ENCODE measurements at regions not wholly inside any gene's neighbourhood (a gene's known extent, or its start where the extent isn't known, plus 50 kb on each side); places are given as distances from the start of the nearest gene placed in this dataset.
A peak's percentile ranks its signal among the peaks of the same experiment; 100 is the strongest.
"Not testable (repeated sequence)": the region's sequence is repeated elsewhere in the genome, so short reads cannot be mapped to it uniquely, and the experiment has no call there.

DNA sequence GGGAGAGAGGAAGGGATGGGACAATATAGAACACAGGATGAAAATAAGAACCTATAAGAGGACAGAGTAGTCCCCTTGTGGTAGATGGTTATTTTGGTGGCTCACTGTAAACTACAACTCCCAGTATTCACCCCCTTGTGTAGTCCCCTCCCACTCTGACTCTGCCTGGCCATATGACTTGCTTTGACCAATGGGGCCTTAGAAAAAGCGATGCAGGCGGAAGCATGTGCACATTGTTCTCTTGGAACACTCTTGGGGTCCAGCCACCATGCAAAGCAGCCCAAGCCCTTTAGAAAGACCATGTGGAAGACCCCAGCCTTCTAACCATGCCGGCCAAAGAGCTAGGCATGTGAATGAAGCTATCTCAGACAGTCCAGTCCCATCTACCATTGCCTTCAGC is 415.0 kb downstream of the BCOR start:
- DNase-seq: peak; percentile 67
- Histone ChIP-seq H3K36me3 (replicated peaks; ENCODE audit: control insufficient read depth, insufficient read depth, low read length) (no peaks in the 10 kb centered on the region), H3K27me3 (ENCODE audit: control insufficient read depth, insufficient read depth, low read length) (peaks cover 2% of the 10 kb centered on the region; the same call in 1 of the 2 replicates), H3K4me3 (ENCODE audit: insufficient read depth, low read depth, low read length) (no peak overlapping the region)

DNA sequence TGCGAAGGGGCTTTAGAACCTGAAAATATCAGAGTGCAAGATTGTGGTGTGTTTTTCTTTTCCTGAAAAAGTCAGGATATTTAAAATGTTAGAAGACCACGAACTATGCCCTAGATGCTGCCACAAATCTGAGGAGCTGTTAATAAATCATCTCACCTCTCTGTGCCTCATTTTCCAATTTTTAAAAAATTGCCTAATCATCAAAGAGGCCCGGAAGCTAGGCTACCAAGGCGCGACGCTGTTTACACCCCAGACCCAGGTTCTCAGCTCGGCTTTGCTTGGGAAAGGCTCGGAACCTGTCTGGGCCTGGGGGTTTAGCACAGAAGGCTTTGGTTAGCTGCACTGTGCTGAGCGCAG is 409.6 kb downstream of the BCOR start:
- no peaks in the 10 kb centered on the region for H3K36me3 ChIP-seq (replicated peaks; ENCODE audit: control insufficient read depth, insufficient read depth, low read length)
- no peak for DNase-seq
- peaks cover 2% of the 10 kb centered on the region; the same call in 1 of the 2 replicates for H3K27me3 ChIP-seq (ENCODE audit: control insufficient read depth, insufficient read depth, low read length)
- peak overlapping the region; percentile 42 for H3K4me3 ChIP-seq (ENCODE audit: insufficient read depth, low read depth, low read length)

DNA sequence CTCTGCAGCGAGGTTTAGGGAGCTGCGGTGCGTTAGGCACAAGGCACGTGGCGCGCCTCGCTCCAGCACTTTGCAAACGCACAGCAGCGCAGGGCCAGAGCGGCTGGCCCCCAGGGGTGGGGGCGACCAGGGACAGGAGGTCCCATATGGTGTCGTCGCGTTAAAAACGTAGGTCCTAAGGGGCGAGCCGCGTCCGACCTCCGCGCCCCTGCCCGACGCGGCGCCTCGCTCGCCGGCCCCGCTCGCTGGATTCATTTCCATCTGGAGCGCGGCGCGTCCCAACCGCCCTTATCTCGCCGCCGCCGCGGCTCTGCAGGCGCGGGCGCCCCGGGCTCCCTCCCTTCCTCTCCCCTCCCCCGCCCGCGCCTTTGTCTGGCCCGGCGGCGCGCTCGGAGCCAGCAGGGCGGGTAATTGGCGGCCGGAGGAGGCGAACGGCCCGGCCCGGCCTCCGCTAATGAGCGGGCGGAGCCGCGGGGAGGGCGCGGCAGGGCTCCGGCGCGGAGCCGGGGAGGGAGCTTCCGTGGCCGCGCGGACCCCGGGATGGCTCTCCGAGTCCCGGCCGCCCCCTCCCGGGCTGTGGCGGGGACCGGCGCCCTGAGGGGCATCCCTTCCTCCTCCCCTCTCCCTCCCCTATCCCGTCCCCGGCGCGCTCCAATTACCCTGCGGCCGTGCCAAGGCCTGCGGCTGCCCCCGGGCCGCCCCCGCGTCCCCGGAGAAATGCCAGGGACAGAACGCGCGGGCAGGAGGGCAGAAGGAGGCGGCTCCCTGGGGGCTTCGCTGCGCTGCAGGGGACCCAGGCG is 409.0 kb downstream of the BCOR start:
- DNase-seq: peak; percentile 96
- H3K4me3 ChIP-seq (ENCODE audit: insufficient read depth, low read depth, low read length): peak overlapping the region; percentile 59
- no peaks in the 10 kb centered on the region for H3K36me3 ChIP-seq (replicated peaks; ENCODE audit: control insufficient read depth, insufficient read depth, low read length)

DNA sequence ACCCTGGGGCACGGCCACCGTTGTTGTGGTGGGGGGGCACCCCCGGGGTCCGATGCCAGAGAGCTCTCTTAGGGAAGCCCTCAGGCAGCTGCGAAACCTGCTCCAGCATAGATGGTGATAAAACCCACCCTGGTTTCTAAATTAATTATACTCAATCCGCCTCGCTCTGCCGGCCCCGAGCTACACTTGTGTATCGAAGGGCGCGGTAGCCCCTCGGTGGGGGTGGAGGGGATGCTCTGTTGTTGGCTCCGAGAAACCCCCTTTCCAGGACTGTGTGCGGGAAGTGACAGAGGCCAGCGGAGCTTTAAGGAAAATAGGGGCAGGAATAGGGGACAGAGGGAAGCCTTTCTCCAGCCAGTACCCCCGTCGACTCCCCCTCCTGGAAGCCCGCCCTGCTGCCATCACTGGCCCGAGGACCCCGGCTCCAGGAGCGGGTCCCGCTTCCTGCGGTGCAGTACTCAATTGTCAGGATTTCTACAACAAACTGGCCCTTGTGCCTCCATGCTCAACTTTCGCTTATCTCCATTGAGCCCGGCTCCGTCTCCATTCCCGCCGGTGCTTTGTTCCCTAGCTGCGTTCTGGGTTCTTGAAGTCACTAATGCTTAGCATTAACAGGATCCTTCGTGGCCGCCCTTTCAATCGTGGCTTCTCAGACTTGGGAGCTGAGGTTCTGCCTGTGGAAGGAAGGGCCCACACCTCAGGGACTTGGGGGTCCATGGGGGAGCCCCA is 408.2 kb downstream of the BCOR start:
- Histone ChIP-seq H3K4me3 (ENCODE audit: insufficient read depth, low read depth, low read length) (peak overlapping the region; percentile 59), H3K36me3 (replicated peaks; ENCODE audit: control insufficient read depth, insufficient read depth, low read length) (no peaks in the 10 kb centered on the region), H3K27me3 (ENCODE audit: control insufficient read depth, insufficient read depth, low read length) (peaks cover 2% of the 10 kb centered on the region; the same call in 1 of the 2 replicates)
- peak; percentile 82 for DNase-seq

More for the DNA sequence above, 409.0 kb downstream of the BCOR start:
- H3K27me3 ChIP-seq (ENCODE audit: control insufficient read depth, insufficient read depth, low read length): peaks cover 2% of the 10 kb centered on the region; the same call in 1 of the 2 replicates

DNA sequence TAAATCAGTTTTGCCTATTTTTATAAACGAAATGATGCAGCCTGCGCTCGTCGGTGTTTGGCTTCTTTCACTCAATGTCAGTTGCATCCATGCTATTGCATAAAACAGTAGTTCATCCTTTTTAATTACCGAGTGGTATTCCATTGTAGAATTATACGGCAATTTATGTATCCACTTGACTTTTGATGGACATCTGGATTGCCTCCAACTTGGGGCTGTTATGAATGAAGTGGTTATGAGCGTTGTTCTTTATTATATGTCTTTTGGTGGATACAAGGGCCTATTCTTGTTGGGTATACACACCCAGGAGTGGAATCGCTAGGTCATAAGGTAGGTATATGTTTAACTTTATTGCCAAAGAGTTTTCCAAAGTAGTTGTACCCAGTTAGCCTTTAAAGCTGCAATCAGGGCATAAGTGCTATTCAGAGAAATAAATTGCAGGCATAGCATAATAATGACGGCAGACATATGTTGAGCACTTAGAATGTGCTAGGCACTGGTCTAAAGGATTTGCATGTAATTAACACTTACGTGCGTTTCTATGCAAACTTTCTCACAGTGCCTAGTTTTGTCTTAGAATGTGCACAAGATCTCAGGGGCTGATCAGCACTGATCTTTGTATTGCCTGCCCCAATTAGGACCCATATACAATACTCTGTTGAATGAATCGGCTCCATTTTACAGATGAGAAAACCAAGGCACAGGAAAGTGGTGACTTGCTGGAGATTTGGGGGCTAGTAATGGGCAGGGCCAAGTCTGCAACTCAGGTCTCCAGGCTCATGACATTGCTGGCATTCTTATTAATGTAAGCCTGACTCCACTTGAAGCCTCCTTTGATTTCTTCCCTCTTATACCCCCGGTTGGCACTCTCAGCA is 407.0 kb downstream of the BCOR start:
- Histone ChIP-seq H3K27me3 (ENCODE audit: control insufficient read depth, insufficient read depth, low read length) (peaks cover 2% of the 10 kb centered on the region; the same call in 1 of the 2 replicates), H3K4me3 (ENCODE audit: insufficient read depth, low read depth, low read length) (no peak overlapping the region), H3K36me3 (replicated peaks; ENCODE audit: control insufficient read depth, insufficient read depth, low read length) (no peaks in the 10 kb centered on the region)
- DNase-seq: no peak

DNA sequence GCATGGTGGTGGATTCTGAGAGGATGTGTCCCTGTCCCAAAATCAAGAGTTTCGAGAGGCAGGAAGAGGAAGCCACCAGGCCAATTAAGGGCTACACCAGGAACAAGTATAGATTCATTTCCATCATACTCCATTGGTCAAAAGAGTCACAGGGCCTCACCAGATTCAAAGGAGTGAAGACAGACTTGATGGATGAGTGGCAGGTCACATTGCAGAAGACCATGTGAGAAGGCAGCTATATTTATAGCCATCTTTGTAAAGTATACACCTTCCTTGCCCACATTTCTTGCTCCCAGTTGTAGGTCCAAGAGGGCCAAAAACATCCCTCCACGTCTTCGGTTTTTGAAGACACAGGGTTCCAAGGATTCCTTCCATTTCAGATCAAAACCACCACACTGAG is 406.0 kb downstream of the BCOR start:
- Histone ChIP-seq H3K4me3 (ENCODE audit: insufficient read depth, low read depth, low read length) (no peak overlapping the region), H3K27me3 (ENCODE audit: control insufficient read depth, insufficient read depth, low read length) (no peaks in the 10 kb centered on the region; the same call in 1 of the 2 replicates), H3K36me3 (replicated peaks; ENCODE audit: control insufficient read depth, insufficient read depth, low read length) (no peaks in the 10 kb centered on the region)
- DNase-seq: no peak

DNA sequence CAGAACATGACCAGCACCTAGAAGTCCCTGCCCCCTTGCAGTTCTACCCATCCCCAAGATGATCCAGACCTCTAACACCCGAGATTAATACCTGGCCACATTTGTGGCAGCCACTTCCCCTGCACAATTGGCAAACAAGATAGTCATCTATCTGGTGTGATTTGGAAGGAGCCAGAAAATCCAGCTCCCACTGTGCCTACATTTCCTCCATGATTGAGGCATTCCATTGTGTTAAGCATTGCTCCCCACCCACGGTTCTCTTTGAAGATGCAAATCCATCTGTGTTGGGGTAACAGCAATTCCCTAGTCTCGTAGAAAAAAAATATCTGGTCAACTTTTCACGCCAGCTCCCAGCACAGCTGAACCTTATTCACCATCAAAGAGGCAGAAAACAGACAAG is 405.0 kb downstream of the BCOR start:
- no peak for DNase-seq
- Histone ChIP-seq H3K4me3 (ENCODE audit: insufficient read depth, low read depth, low read length) (no peak overlapping the region), H3K36me3 (replicated peaks; ENCODE audit: control insufficient read depth, insufficient read depth, low read length) (no peaks in the 10 kb centered on the region), H3K27me3 (ENCODE audit: control insufficient read depth, insufficient read depth, low read length) (no peaks in the 10 kb centered on the region; the same call in 1 of the 2 replicates)

DNA sequence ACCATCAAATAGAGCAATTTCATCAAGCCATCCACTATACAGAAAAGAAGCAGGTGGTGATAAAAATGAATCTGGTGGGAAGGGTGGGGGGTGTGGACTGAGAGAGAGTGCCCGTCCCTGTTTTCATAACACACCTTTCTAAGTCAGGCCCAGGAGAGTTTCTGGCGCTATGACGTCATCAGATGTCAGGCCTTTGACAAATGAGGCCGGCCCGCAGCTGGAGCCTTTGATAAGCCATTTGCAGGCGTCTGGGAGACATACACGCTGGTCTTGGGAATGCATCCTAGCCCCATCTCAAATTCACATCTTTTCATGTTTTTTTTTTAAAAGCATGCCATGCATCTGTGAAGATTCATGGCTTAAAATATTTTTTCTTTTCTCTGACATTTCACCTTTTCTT is 404.5 kb downstream of the BCOR start:
- DNase-seq: no peak
- H3K4me3 ChIP-seq (ENCODE audit: insufficient read depth, low read depth, low read length): no peak overlapping the region

DNA sequence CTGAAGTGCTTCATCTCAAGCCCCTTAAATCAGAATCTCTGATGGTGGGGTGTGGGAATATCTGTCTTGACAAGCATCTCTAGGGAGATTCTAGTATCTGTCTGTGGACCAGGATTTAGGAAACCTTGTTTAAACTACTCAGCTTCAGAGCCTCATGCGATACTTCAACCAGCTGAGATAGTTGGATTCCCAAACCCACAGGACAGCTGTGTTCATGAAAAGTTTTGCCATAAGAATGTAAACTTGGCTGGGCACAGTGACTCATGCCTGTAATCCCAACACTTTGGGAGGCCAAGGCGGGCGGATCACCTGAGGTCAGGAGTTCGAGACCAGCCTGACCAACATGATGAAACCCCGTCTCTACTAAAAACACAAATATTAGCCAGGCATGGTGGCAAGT is 395.1 kb downstream of the BCOR start:
- H3K27me3 ChIP-seq (ENCODE audit: control insufficient read depth, insufficient read depth, low read length); H3K4me3 ChIP-seq (ENCODE audit: insufficient read depth, low read depth, low read length); H3K36me3 ChIP-seq (replicated peaks; ENCODE audit: control insufficient read depth, insufficient read depth, low read length); DNase-seq: not testable (repeated sequence)

More for the DNA sequence above, 404.5 kb downstream of the BCOR start:
- Histone ChIP-seq H3K36me3 (replicated peaks; ENCODE audit: control insufficient read depth, insufficient read depth, low read length) (no peaks in the 10 kb centered on the region), H3K27me3 (ENCODE audit: control insufficient read depth, insufficient read depth, low read length) (no peaks in the 10 kb centered on the region; the same call in 1 of the 2 replicates)

DNA sequence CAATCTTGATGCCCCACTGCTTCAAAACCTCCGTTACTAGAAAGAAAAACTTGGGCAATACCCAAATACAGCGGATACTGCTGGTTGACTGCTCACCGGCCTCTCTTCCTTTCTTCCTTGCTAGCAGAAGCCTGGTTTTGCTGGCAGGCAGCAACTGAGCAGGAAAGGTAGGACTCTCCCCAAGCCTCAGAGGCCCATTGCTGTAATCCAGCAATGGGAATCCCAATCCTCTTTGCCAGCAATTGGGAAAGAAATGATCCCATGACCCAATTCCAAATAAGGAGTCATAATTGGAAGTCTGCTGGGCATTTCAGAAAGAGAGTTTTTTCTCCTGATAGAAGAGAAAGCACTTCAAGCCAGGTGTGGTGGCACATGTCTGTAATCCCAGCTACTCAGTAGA is 394.5 kb downstream of the BCOR start:
- no peak overlapping the region for H3K4me3 ChIP-seq (ENCODE audit: insufficient read depth, low read depth, low read length)
- H3K36me3 ChIP-seq (replicated peaks; ENCODE audit: control insufficient read depth, insufficient read depth, low read length): no peaks in the 10 kb centered on the region
- no peaks in the 10 kb centered on the region for H3K27me3 ChIP-seq (ENCODE audit: control insufficient read depth, insufficient read depth, low read length)
- DNase-seq: no peak

DNA sequence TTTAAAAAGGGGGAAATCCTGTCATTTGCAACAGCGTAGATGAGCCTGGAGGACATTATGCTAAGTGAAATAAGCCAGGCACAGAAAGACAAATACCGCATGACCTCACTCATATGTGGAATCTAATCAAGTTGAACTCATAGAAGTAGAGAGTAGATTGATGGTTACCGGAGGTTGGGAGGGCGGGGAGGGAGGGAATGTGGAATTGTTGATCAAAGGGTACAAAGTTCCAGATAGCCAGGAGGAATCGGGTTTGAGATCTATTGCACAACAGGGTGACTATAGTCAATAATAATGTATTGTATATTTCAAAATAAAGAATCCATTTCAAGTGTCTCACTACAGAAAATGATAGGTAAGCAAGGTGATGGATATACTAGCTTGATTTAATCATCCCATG is 393.2 kb downstream of the BCOR start:
- no peak overlapping the region for H3K4me3 ChIP-seq (ENCODE audit: insufficient read depth, low read depth, low read length)
- DNase-seq: no peak
- no peaks in the 10 kb centered on the region for H3K36me3 ChIP-seq (replicated peaks; ENCODE audit: control insufficient read depth, insufficient read depth, low read length)
- no peaks in the 10 kb centered on the region for H3K27me3 ChIP-seq (ENCODE audit: control insufficient read depth, insufficient read depth, low read length)

DNA sequence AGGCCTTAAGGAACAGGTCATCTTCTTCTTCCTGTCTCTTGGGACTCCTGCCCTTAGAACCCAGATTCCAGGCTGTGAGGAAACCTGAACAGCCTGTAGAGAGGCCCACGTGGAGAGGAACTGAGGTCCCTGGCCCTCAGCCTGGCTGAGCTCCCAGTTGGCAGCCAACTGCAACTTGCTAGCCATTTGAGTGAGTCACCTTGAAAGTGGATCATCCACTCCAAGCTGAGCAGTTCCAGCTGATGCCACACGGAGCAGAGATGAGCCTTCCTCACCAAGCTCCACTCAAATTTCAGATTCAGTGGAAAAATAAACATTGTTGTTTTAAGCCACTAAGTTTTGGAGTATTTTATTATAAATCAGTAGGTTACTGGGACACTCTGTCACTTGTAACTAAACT is 392.5 kb downstream of the BCOR start:
- no peak overlapping the region for H3K4me3 ChIP-seq (ENCODE audit: insufficient read depth, low read depth, low read length)
- H3K27me3 ChIP-seq (ENCODE audit: control insufficient read depth, insufficient read depth, low read length): no peaks in the 10 kb centered on the region
- H3K36me3 ChIP-seq (replicated peaks; ENCODE audit: control insufficient read depth, insufficient read depth, low read length): no peaks in the 10 kb centered on the region
- DNase-seq: peak; percentile 44

DNA sequence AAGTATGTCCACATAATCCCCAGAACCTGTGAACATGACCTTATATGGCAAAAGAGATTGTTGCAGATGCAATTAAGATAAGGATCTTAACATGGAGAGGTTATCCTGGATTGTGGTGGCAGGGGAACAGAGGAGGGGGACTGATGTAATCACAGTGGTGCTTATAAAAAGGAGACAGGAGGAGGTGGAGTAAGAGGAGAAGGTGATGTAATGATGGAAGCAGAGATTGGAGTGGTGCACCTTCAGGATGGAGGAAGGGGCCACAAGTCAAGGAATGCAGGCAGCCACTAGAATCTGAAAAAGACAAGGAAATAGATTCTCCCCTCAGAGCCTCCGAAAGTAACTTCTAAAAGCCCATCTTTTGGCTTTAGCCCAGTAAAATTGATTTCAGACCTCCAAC is 388.4 kb downstream of the BCOR start:
- Histone ChIP-seq H3K36me3 (replicated peaks; ENCODE audit: control insufficient read depth, insufficient read depth, low read length) (no peaks in the 10 kb centered on the region), H3K4me3 (ENCODE audit: insufficient read depth, low read depth, low read length) (no peak overlapping the region), H3K27me3 (ENCODE audit: control insufficient read depth, insufficient read depth, low read length) (no peaks in the 10 kb centered on the region)
- no peak for DNase-seq

DNA sequence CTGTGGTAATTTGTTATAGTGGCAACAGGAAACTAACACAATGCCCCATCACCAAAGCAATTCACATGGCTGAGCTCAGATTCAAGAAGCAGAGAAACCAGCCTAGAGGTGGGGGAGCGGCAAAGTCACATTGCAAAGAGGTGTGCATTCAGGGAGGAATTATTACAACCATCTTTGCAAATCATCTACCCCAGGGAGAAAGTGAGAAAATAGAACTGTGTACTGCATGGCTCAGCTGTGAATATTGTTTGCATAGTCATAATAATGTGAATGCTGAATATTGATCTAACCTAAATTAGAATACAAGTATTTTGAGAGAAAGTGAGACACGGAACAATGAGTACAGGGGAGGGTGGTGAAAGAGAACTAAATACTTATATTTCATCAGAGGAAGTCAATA is 387.9 kb downstream of the BCOR start:
- H3K36me3 ChIP-seq (replicated peaks; ENCODE audit: control insufficient read depth, insufficient read depth, low read length): no peaks in the 10 kb centered on the region
- no peak overlapping the region for H3K4me3 ChIP-seq (ENCODE audit: insufficient read depth, low read depth, low read length)
- no peak for DNase-seq
- H3K27me3 ChIP-seq (ENCODE audit: control insufficient read depth, insufficient read depth, low read length): no peaks in the 10 kb centered on the region

Measured in H7 (cell line).